Liver (tissue), 8 donors: ENCODE measurements at regions not wholly inside any gene's neighbourhood (a gene's known extent, or its start where the extent isn't known, plus 50 kb on each side); places are given as distances from the start of the nearest gene placed in this dataset.

ENCODE experiments used
- DNase-seq: peaks from one replicate; pipeline ENCODE4 v3.0.0-alpha.2; 2017; ENCODE audit warnings: low spot score
- H3K27ac ChIP-seq, 2 donors: one replicate each; pipeline ENCODE4 v1.7.0; 2013; ENCODE audit warnings: inconsistent platforms in 2 of 2, low read length in 2 of 2, control low read depth in 1 of 2, low read depth in 1 of 2, mild to moderate bottlenecking in 1 of 2
- H3K27me3 ChIP-seq, 4 donors: one replicate each; pipeline versions ENCODE4 v1.6.1 to v1.7.0; 2013; ENCODE audit warnings: low read length in 3 of 4, inconsistent platforms in 1 of 4, mild to moderate bottlenecking in 1 of 4, moderate library complexity in 1 of 4; ENCODE audit not compliant: control insufficient read depth in 4 of 4, insufficient read depth in 4 of 4
- H3K36me3 ChIP-seq, 4 donors: one replicate each; pipeline versions ENCODE4 v1.6.1 to v1.7.0; 2013; ENCODE audit warnings: low read length in 3 of 4, mild to moderate bottlenecking in 3 of 4, low read depth in 1 of 4, moderate library complexity in 1 of 4; ENCODE audit not compliant: control insufficient read depth in 4 of 4, insufficient read depth in 3 of 4
- H3K4me1 ChIP-seq, 4 donors: one replicate each; pipeline versions ENCODE4 v1.6.1 to v1.7.0; 2013; ENCODE audit warnings: low read length in 3 of 4, mild to moderate bottlenecking in 3 of 4, moderate library complexity in 1 of 4; ENCODE audit not compliant: control insufficient read depth in 4 of 4, insufficient read depth in 4 of 4
- H3K4me3 ChIP-seq, 3 donors: one replicate each; pipeline versions ENCODE4 v1.6.1 to v1.7.0; 2013; ENCODE audit warnings: low read length in 3 of 3, control low read depth in 1 of 3, low read depth in 1 of 3, mild to moderate bottlenecking in 1 of 3
- H3K9ac ChIP-seq, 2 donors: one replicate each; pipeline ENCODE4 v1.7.0; 2013; ENCODE audit warnings: low read length in 2 of 2, mild to moderate bottlenecking in 2 of 2, moderate library complexity in 2 of 2, control low read depth in 1 of 2, low read depth in 1 of 2
- H3K9me3 ChIP-seq, 4 donors: one replicate each; pipeline versions ENCODE4 v1.6.1 to v1.7.0; 2013; ENCODE audit warnings: low read length in 3 of 4; ENCODE audit not compliant: control insufficient read depth in 4 of 4
- FOXA1 ChIP-seq: IDR thresholded peaks from 2 replicates; pipeline ENCODE4 v1.6.1; 2016; ENCODE audit warnings: antibody characterized with exemption
- FOXA2 ChIP-seq: IDR thresholded peaks from 2 replicates; pipeline ENCODE4 v1.6.1; 2016; ENCODE audit warnings: antibody characterized with exemption
- GABPA ChIP-seq, 2 donors: IDR thresholded peaks in 1 of 2; conservative IDR thresholded peaks in 1 of 2; 2 replicates each; pipeline ENCODE4 v1.6.1; 2016; ENCODE audit warnings: antibody characterized with exemption in 2 of 2, mild to moderate bottlenecking in 1 of 2, moderate library complexity in 1 of 2
- HNF4A ChIP-seq, 2 donors: conservative IDR thresholded peaks; 2 replicates each; pipeline ENCODE4 v1.6.1; 2016; ENCODE audit warnings: antibody characterized with exemption in 2 of 2, mild to moderate bottlenecking in 2 of 2
- HNF4G ChIP-seq: IDR thresholded peaks from 2 replicates; pipeline ENCODE4 v1.6.1; 2016; ENCODE audit warnings: antibody characterized with exemption
- MAX ChIP-seq: IDR thresholded peaks from 2 replicates; pipeline ENCODE4 v1.6.1; 2016; ENCODE audit warnings: antibody characterized with exemption
- NR2F2 ChIP-seq: IDR thresholded peaks from 2 replicates; pipeline ENCODE4 v1.6.1; 2016; ENCODE audit warnings: antibody characterized with exemption
- RAD21 ChIP-seq, 2 donors: IDR thresholded peaks; 2 replicates each; pipeline ENCODE4 v1.6.1; 2016; ENCODE audit warnings: antibody characterized with exemption in 2 of 2, mild to moderate bottlenecking in 2 of 2
- RXRA ChIP-seq, 2 donors: IDR thresholded peaks; 2 replicates each; pipeline ENCODE4 v1.6.1; 2017 to 2018; ENCODE audit warnings: antibody characterized with exemption in 2 of 2, mild to moderate bottlenecking in 1 of 2
- SP1 ChIP-seq: IDR thresholded peaks from 2 replicates; pipeline ENCODE4 v1.6.1; 2018; ENCODE audit warnings: antibody characterized with exemption, mild to moderate bottlenecking
- TAF1 ChIP-seq: conservative IDR thresholded peaks from 2 replicates; pipeline ENCODE4 v1.6.1; 2016; ENCODE audit warnings: antibody characterized with exemption, mild to moderate bottlenecking
- YY1 ChIP-seq: IDR thresholded peaks from 2 replicates; pipeline ENCODE4 v1.6.1; 2016; ENCODE audit warnings: antibody characterized with exemption, mild to moderate bottlenecking
- WGBS: extraction: QIAGEN DNeasy Blood & Tissue Kit; methylation state at CpG from one replicate; pipeline ENCODE4 v1.1.7; 2013; 5-methylcytosine and 5-hydroxymethylcytosine counted together
- TF ChIP-seq, protein P1 (sequence below): IDR thresholded peaks from 2 replicates; pipeline ENCODE4 v1.6.1; 2016; ENCODE audit warnings: antibody characterized with exemption
- TF ChIP-seq, protein P2 (sequence below): fragments of 150-350 bp; IDR thresholded peaks from 2 replicates; pipeline ENCODE4 v1.5.1; 2017; ENCODE audit warnings: improper control_type of control experiment, low read depth, low read length; ENCODE audit not compliant: missing input control
- TF ChIP-seq, protein P3 (sequence below): IDR thresholded peaks from 2 replicates; pipeline ENCODE4 v1.6.1; 2016; ENCODE audit warnings: antibody characterized with exemption
- donor health status: healthy.
- donor health status: healthy.
- donor health status: healthy.
- donor health status: healthy.
- donor health status: healthy.

DNA sequence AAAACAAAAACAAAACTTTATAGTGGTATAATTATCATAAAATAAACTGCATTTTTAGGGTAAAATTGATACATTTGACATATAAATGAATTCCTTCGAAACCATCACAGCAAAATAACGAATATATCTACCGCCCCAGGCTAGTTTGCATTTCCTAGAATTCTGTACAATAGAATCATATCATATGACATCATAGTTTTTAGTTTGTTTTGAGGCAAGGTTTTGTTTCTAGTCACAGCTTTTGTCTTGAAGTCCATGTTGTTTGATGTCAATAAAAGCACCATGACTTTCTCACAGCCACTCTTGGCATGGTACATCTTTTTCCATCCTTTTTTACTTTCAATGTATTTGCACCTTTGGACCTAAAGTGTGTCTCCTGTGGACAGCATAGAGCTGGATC lies 102.9 kb downstream of the FOXL3 start:
- WGBS: 72% methylated on average over 3 of the region's 3 CpGs
- H3K27me3 ChIP-seq: no peaks in the 10 kb centered on the region
- H3K36me3 ChIP-seq: no peaks in the 10 kb centered on the region
- H3K9ac ChIP-seq: no peak overlapping the region
- DNase-seq: no peak
- peaks cover 3 to 13% (median 9%) of the 10 kb centered on the region in 4 donors for H3K9me3 ChIP-seq
- TF ChIP-seq MAX: no peak
- TF ChIP-seq, protein P1, sequence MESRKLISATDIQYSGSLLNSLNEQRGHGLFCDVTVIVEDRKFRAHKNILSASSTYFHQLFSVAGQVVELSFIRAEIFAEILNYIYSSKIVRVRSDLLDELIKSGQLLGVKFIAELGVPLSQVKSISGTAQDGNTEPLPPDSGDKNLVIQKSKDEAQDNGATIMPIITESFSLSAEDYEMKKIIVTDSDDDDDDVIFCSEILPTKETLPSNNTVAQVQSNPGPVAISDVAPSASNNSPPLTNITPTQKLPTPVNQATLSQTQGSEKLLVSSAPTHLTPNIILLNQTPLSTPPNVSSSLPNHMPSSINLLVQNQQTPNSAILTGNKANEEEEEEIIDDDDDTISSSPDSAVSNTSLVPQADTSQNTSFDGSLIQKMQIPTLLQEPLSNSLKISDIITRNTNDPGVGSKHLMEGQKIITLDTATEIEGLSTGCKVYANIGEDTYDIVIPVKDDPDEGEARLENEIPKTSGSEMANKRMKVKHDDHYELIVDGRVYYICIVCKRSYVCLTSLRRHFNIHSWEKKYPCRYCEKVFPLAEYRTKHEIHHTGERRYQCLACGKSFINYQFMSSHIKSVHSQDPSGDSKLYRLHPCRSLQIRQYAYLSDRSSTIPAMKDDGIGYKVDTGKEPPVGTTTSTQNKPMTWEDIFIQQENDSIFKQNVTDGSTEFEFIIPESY: no peak
- H3K27ac ChIP-seq: no peak overlapping the region
- H3K4me1 ChIP-seq: no peaks in the 10 kb centered on the region
- no peak overlapping the region for H3K4me3 ChIP-seq

- no peak overlapping the region for H3K27ac ChIP-seq
- H3K36me3 ChIP-seq: no peaks in the 10 kb centered on the region
- TF ChIP-seq MAX (no peak), SP1 (no peak)
- TF ChIP-seq, protein P1: no peak
- no peaks in the 10 kb centered on the region for H3K4me1 ChIP-seq
- H3K9me3 ChIP-seq: peaks cover 9 to 18% (median 14%) of the 10 kb centered on the region in 4 donors
- H3K9ac ChIP-seq: no peak overlapping the region
- H3K4me3 ChIP-seq: no peak overlapping the region
- DNase-seq: no peak
- no peaks in the 10 kb centered on the region for H3K27me3 ChIP-seq
These were observed 105.7 kb downstream of the FOXL3 start for GRCh38 chr7:395643-396042.

- H3K4me3 ChIP-seq: peak overlapping the region in 1 of 3 donors; percentile 18
- WGBS: 72% methylated on average over 2 of the region's 2 CpGs
- DNase-seq: no peak
- no peaks in the 10 kb centered on the region for H3K4me1 ChIP-seq
- H3K27ac ChIP-seq: no peak overlapping the region
- peaks cover 9 to 18% (median 13%) of the 10 kb centered on the region in 4 donors for H3K9me3 ChIP-seq
- H3K9ac ChIP-seq: no peak overlapping the region
- no peaks in the 10 kb centered on the region for H3K27me3 ChIP-seq
- no peaks in the 10 kb centered on the region for H3K36me3 ChIP-seq
- TF ChIP-seq HNF4A (conservative IDR thresholded peaks at IDR 0.05) (no peak), MAX (no peak), RXRA (IDR thresholded peaks at IDR 0.05) (no peak), FOXA1 (no peak), RAD21 (IDR thresholded peaks at IDR 0.05) (no peak), HNF4G (no peak), FOXA2 (no peak), YY1 (no peak), GABPA (IDR thresholded peaks at IDR 0.05 in 1 of 2, conservative IDR thresholded peaks at IDR 0.05 in 1 of 2) (no peak), NR2F2 (no peak), TAF1 (no peak)
- TF ChIP-seq, protein P2, sequence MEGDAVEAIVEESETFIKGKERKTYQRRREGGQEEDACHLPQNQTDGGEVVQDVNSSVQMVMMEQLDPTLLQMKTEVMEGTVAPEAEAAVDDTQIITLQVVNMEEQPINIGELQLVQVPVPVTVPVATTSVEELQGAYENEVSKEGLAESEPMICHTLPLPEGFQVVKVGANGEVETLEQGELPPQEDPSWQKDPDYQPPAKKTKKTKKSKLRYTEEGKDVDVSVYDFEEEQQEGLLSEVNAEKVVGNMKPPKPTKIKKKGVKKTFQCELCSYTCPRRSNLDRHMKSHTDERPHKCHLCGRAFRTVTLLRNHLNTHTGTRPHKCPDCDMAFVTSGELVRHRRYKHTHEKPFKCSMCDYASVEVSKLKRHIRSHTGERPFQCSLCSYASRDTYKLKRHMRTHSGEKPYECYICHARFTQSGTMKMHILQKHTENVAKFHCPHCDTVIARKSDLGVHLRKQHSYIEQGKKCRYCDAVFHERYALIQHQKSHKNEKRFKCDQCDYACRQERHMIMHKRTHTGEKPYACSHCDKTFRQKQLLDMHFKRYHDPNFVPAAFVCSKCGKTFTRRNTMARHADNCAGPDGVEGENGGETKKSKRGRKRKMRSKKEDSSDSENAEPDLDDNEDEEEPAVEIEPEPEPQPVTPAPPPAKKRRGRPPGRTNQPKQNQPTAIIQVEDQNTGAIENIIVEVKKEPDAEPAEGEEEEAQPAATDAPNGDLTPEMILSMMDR: no peak
- TF ChIP-seq, protein P3, sequence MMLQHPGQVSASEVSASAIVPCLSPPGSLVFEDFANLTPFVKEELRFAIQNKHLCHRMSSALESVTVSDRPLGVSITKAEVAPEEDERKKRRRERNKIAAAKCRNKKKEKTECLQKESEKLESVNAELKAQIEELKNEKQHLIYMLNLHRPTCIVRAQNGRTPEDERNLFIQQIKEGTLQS: no peak
- TF ChIP-seq, protein P1: no peak
These were observed 108.9 kb downstream of the FOXL3 start for GRCh38 chr7:398888-399287.
